ENCODE measurements at regions not wholly inside any gene's neighbourhood (a gene's known extent, or its start where the extent isn't known, plus 50 kb on each side); places are given as distances from the start of the nearest gene placed in this dataset.
A peak's percentile ranks its signal among the peaks of the same experiment; 100 is the strongest.
"Not testable (repeated sequence)": the region's sequence is repeated elsewhere in the genome, so short reads cannot be mapped to it uniquely, and the experiment has no call there.

GRCh38 chr20:22684763-22685443 lies 100.5 kb upstream of the FOXA2 start:
- Histone ChIP-seq H3K27me3 (ENCODE audit: control insufficient read depth, insufficient read depth, low read length) (no peaks in the 10 kb centered on the region), H3K36me3 (replicated peaks; ENCODE audit: control insufficient read depth, insufficient read depth, low read length) (no peaks in the 10 kb centered on the region), H3K4me3 (ENCODE audit: insufficient read depth, low read depth, low read length) (no peak overlapping the region)
- DNase-seq: no peak

GRCh38 chr20:22686097-22686496 lies 101.7 kb upstream of the FOXA2 start:
- Histone ChIP-seq H3K36me3 (replicated peaks; ENCODE audit: control insufficient read depth, insufficient read depth, low read length) (no peaks in the 10 kb centered on the region), H3K4me3 (ENCODE audit: insufficient read depth, low read depth, low read length) (no peak overlapping the region), H3K27me3 (ENCODE audit: control insufficient read depth, insufficient read depth, low read length) (no peaks in the 10 kb centered on the region)
- DNase-seq: peak; percentile 68

GRCh38 chr20:22687676-22688349 lies 103.4 kb upstream of the FOXA2 start:
- H3K36me3 ChIP-seq (replicated peaks; ENCODE audit: control insufficient read depth, insufficient read depth, low read length): no peaks in the 10 kb centered on the region
- no peak overlapping the region for H3K4me3 ChIP-seq (ENCODE audit: insufficient read depth, low read depth, low read length)
- DNase-seq: no peak
- no peaks in the 10 kb centered on the region for H3K27me3 ChIP-seq (ENCODE audit: control insufficient read depth, insufficient read depth, low read length)

GRCh38 chr20:22688485-22688884 lies 104.1 kb upstream of the FOXA2 start:
- H3K36me3 ChIP-seq (replicated peaks; ENCODE audit: control insufficient read depth, insufficient read depth, low read length): no peaks in the 10 kb centered on the region
- no peaks in the 10 kb centered on the region for H3K27me3 ChIP-seq (ENCODE audit: control insufficient read depth, insufficient read depth, low read length)
- no peak overlapping the region for H3K4me3 ChIP-seq (ENCODE audit: insufficient read depth, low read depth, low read length)
- no peak for DNase-seq

GRCh38 chr20:22689266-22689665 lies 104.9 kb upstream of the FOXA2 start:
- Histone ChIP-seq H3K4me3 (ENCODE audit: insufficient read depth, low read depth, low read length) (no peak overlapping the region), H3K27me3 (ENCODE audit: control insufficient read depth, insufficient read depth, low read length) (no peaks in the 10 kb centered on the region), H3K36me3 (replicated peaks; ENCODE audit: control insufficient read depth, insufficient read depth, low read length) (no peaks in the 10 kb centered on the region)
- DNase-seq: no peak

- Histone ChIP-seq H3K4me3 (ENCODE audit: insufficient read depth, low read depth, low read length) (no peak overlapping the region), H3K36me3 (replicated peaks; ENCODE audit: control insufficient read depth, insufficient read depth, low read length) (no peaks in the 10 kb centered on the region), H3K27me3 (ENCODE audit: control insufficient read depth, insufficient read depth, low read length) (no peaks in the 10 kb centered on the region)
- DNase-seq: no peak
Observed at GRCh38 chr20:22690000-22690399, 105.6 kb upstream of the FOXA2 start.

GRCh38 chr20:22690616-22691179 lies 106.3 kb upstream of the FOXA2 start:
- Histone ChIP-seq H3K36me3 (replicated peaks; ENCODE audit: control insufficient read depth, insufficient read depth, low read length) (no peaks in the 10 kb centered on the region), H3K27me3 (ENCODE audit: control insufficient read depth, insufficient read depth, low read length) (no peaks in the 10 kb centered on the region), H3K4me3 (ENCODE audit: insufficient read depth, low read depth, low read length) (no peak overlapping the region)
- DNase-seq: no peak

GRCh38 chr20:22691369-22692118 lies 107.2 kb upstream of the FOXA2 start:
- Histone ChIP-seq H3K27me3 (ENCODE audit: control insufficient read depth, insufficient read depth, low read length) (no peaks in the 10 kb centered on the region), H3K36me3 (replicated peaks; ENCODE audit: control insufficient read depth, insufficient read depth, low read length) (no peaks in the 10 kb centered on the region), H3K4me3 (ENCODE audit: insufficient read depth, low read depth, low read length) (no peak overlapping the region)
- DNase-seq: peak; percentile 84

GRCh38 chr20:22692119-22692475 lies 107.7 kb upstream of the FOXA2 start:
- no peak for DNase-seq
- no peaks in the 10 kb centered on the region for H3K36me3 ChIP-seq (replicated peaks; ENCODE audit: control insufficient read depth, insufficient read depth, low read length)
- H3K27me3 ChIP-seq (ENCODE audit: control insufficient read depth, insufficient read depth, low read length): no peaks in the 10 kb centered on the region
- no peak overlapping the region for H3K4me3 ChIP-seq (ENCODE audit: insufficient read depth, low read depth, low read length)

GRCh38 chr20:22692620-22693019 lies 108.2 kb upstream of the FOXA2 start:
- not testable (repeated sequence) for H3K36me3 ChIP-seq (replicated peaks; ENCODE audit: control insufficient read depth, insufficient read depth, low read length); H3K27me3 ChIP-seq (ENCODE audit: control insufficient read depth, insufficient read depth, low read length)

GRCh38 chr20:22696759-22697158 lies 112.4 kb upstream of the FOXA2 start:
- DNase-seq: no peak
- H3K4me3 ChIP-seq (ENCODE audit: insufficient read depth, low read depth, low read length): no peak overlapping the region
- H3K36me3 ChIP-seq (replicated peaks; ENCODE audit: control insufficient read depth, insufficient read depth, low read length): no peaks in the 10 kb centered on the region
- H3K27me3 ChIP-seq (ENCODE audit: control insufficient read depth, insufficient read depth, low read length): no peaks in the 10 kb centered on the region

More at GRCh38 chr20:22692620-22693019, 108.2 kb upstream of the FOXA2 start:
- not testable (repeated sequence) for H3K4me3 ChIP-seq (ENCODE audit: insufficient read depth, low read depth, low read length); DNase-seq

GRCh38 chr20:22698259-22698842 lies 114.0 kb upstream of the FOXA2 start:
- no peak for DNase-seq
- Histone ChIP-seq H3K4me3 (ENCODE audit: insufficient read depth, low read depth, low read length) (no peak overlapping the region), H3K27me3 (ENCODE audit: control insufficient read depth, insufficient read depth, low read length) (no peaks in the 10 kb centered on the region), H3K36me3 (replicated peaks; ENCODE audit: control insufficient read depth, insufficient read depth, low read length) (no peaks in the 10 kb centered on the region)

- Histone ChIP-seq H3K27me3 (ENCODE audit: control insufficient read depth, insufficient read depth, low read length) (no peaks in the 10 kb centered on the region), H3K4me3 (ENCODE audit: insufficient read depth, low read depth, low read length) (no peak overlapping the region), H3K36me3 (replicated peaks; ENCODE audit: control insufficient read depth, insufficient read depth, low read length) (no peaks in the 10 kb centered on the region)
- DNase-seq: no peak
Observed at GRCh38 chr20:22699396-22699795, 115.0 kb upstream of the FOXA2 start.

- no peaks in the 10 kb centered on the region for H3K27me3 ChIP-seq (ENCODE audit: control insufficient read depth, insufficient read depth, low read length)
- H3K36me3 ChIP-seq (replicated peaks; ENCODE audit: control insufficient read depth, insufficient read depth, low read length): no peaks in the 10 kb centered on the region
- H3K4me3 ChIP-seq (ENCODE audit: insufficient read depth, low read depth, low read length): no peak overlapping the region
- DNase-seq: no peak
Observed at GRCh38 chr20:22700367-22700766, 116.0 kb upstream of the FOXA2 start.

Measured in H7 (cell line).